ENCODE measurements at regions not wholly inside any gene's neighbourhood (a gene's known extent, or its start where the extent isn't known, plus 50 kb on each side); places are given as distances from the start of the nearest gene placed in this dataset.

- no peak for DNase-seq (ENCODE audit: low spot score)
These were observed 95.5 kb upstream of the COL8A1 start for GRCh38 chr3:99542767-99543518.

GRCh38 chr3:99541181-99541580, 97.2 kb upstream of the COL8A1 start:
- no peak for DNase-seq (ENCODE audit: low spot score)

- no peak for DNase-seq (ENCODE audit: low spot score)
These were observed 101.0 kb upstream of the COL8A1 start for GRCh38 chr3:99537416-99537815.

- DNase-seq (ENCODE audit: low spot score): no peak
These were observed 101.7 kb upstream of the COL8A1 start for GRCh38 chr3:99536555-99537314.

- no peak for DNase-seq (ENCODE audit: low spot score)
These were observed 103.3 kb upstream of the COL8A1 start for GRCh38 chr3:99534951-99535704.

GRCh38 chr3:99532246-99532645, 106.1 kb upstream of the COL8A1 start:
- peak; percentile 45 for DNase-seq (ENCODE audit: low spot score)

- DNase-seq (ENCODE audit: low spot score): no peak
These were observed 109.1 kb upstream of the COL8A1 start for GRCh38 chr3:99529265-99529664.

GRCh38 chr3:99526921-99527320, 111.5 kb upstream of the COL8A1 start:
- no peak for DNase-seq (ENCODE audit: low spot score)

GRCh38 chr3:99524559-99524958, 113.8 kb upstream of the COL8A1 start:
- no peak for DNase-seq (ENCODE audit: low spot score)

- no peak for DNase-seq (ENCODE audit: low spot score)
These were observed 114.8 kb upstream of the COL8A1 start for GRCh38 chr3:99523431-99524127.

GRCh38 chr3:99522147-99522546, 116.2 kb upstream of the COL8A1 start:
- no peak for DNase-seq (ENCODE audit: low spot score)

GRCh38 chr3:99521551-99521950, 116.8 kb upstream of the COL8A1 start:
- no peak for DNase-seq (ENCODE audit: low spot score)

GRCh38 chr3:99520513-99520912, 117.9 kb upstream of the COL8A1 start:
- no peak for DNase-seq (ENCODE audit: low spot score)

GRCh38 chr3:99516936-99517335, 121.5 kb upstream of the COL8A1 start:
- DNase-seq (ENCODE audit: low spot score): no peak

- DNase-seq (ENCODE audit: low spot score): no peak
These were observed 122.5 kb upstream of the COL8A1 start for GRCh38 chr3:99515891-99516290.

- DNase-seq (ENCODE audit: low spot score): no peak
These were observed 129.2 kb upstream of the COL8A1 start for GRCh38 chr3:99509224-99509623.

GRCh38 chr3:99508191-99508590, 130.2 kb upstream of the COL8A1 start:
- no peak for DNase-seq (ENCODE audit: low spot score)

GRCh38 chr3:99505646-99506269, 132.6 kb upstream of the COL8A1 start:
- peak; percentile 44 for DNase-seq (ENCODE audit: low spot score)

- no peak for DNase-seq (ENCODE audit: low spot score)
These were observed 133.2 kb upstream of the COL8A1 start for GRCh38 chr3:99505200-99505599.

- no peak for DNase-seq (ENCODE audit: low spot score)
These were observed 134.1 kb upstream of the COL8A1 start for GRCh38 chr3:99504258-99504657.

- DNase-seq (ENCODE audit: low spot score): no peak
These were observed 135.0 kb upstream of the COL8A1 start for GRCh38 chr3:99503350-99503749.
